Astrocyte of the spinal cord (primary cell): ENCODE measurements at regions not wholly inside any gene's neighbourhood (a gene's known extent, or its start where the extent isn't known, plus 50 kb on each side); places are given as distances from the start of the nearest gene placed in this dataset.

Experiments
- DNase-seq: peaks from one replicate; pipeline ENCODE4 v3.0.0; 2011; ENCODE audit warnings: low read depth, low spot score
- H3K4me3 ChIP-seq: 2 replicates; pipeline ENCODE4 v1.5.1; 2011; ENCODE audit warnings: low read depth, mild to moderate bottlenecking, low read length, moderate library complexity
- in situ Hi-C: cut with HindIII; loops from 2 replicates; pipeline ENCODE4 v1.10.0; 2017; ENCODE audit warnings: low sequenced_read_pairs
- TF ChIP-seq, protein P1 (sequence below): IDR thresholded peaks from 2 replicates; pipeline ENCODE4 v1.5.1; 2012; ENCODE audit warnings: low read depth, mild to moderate bottlenecking, low read length, inconsistent platforms

DNA sequence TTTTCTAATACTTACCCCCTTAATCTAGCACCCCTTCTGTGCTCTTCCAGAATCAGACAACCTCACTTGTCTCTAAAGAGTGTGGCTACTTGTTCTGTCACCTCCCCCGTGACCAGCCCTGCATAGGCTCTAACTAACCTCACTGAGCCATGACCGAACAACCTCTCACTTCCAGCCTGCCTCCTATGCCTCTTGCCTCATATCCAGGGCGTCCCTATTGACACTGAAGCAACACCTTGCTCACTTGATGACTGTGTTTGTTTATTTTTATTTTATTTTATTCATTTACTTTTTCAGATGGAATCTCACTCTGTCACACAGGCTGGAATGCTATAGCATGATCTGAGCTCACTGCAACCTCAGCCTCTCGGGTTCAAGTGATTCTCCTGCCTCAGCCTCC lies 235.1 kb upstream of the B3GALT2 start:
- TF ChIP-seq, protein P1, sequence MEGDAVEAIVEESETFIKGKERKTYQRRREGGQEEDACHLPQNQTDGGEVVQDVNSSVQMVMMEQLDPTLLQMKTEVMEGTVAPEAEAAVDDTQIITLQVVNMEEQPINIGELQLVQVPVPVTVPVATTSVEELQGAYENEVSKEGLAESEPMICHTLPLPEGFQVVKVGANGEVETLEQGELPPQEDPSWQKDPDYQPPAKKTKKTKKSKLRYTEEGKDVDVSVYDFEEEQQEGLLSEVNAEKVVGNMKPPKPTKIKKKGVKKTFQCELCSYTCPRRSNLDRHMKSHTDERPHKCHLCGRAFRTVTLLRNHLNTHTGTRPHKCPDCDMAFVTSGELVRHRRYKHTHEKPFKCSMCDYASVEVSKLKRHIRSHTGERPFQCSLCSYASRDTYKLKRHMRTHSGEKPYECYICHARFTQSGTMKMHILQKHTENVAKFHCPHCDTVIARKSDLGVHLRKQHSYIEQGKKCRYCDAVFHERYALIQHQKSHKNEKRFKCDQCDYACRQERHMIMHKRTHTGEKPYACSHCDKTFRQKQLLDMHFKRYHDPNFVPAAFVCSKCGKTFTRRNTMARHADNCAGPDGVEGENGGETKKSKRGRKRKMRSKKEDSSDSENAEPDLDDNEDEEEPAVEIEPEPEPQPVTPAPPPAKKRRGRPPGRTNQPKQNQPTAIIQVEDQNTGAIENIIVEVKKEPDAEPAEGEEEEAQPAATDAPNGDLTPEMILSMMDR: no peak
- DNase-seq: no peak
- in situ Hi-C loops: no loop called here
- H3K4me3 ChIP-seq: no peak overlapping the region

DNA sequence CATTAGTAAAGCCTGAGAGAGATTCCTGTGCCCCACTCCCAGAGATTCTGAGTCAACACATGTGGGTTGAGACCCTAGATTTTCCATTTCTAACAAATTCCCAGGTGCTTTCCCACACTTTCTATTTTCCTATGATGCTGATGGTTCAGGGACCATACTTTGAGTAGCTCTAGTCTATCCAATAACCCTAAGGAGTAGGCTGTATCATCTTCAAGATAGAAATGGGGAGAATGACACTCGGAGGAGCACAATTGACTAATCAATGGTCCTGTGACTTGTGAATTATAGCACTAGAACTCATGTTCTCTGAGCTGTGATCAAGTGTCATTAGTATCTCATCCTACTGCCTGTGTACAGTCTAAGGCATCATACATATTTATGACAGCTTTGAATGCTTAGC lies 232.9 kb upstream of the B3GALT2 start:
- in situ Hi-C loops: no loop called here
- H3K4me3 ChIP-seq: no peak overlapping the region
- TF ChIP-seq, protein P1: no peak
- no peak for DNase-seq

DNA sequence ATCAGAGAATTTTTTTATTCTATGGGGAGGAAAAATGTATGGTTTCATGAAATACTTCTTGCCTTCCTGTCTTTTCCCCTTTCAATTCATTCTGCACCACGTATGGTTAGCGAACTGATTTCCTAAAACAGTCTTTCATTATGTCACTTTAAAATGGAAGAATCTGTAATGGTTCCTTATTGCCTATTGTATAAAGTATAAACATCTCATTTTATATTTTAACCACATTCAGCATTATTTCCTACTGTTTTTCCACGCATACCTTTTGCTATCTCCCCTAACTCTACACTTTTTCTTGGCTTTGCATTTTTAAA lies 232.3 kb upstream of the B3GALT2 start:
- DNase-seq: no peak
- TF ChIP-seq, protein P1: no peak
- H3K4me3 ChIP-seq: no peak overlapping the region
- in situ Hi-C loops: no loop called here

DNA sequence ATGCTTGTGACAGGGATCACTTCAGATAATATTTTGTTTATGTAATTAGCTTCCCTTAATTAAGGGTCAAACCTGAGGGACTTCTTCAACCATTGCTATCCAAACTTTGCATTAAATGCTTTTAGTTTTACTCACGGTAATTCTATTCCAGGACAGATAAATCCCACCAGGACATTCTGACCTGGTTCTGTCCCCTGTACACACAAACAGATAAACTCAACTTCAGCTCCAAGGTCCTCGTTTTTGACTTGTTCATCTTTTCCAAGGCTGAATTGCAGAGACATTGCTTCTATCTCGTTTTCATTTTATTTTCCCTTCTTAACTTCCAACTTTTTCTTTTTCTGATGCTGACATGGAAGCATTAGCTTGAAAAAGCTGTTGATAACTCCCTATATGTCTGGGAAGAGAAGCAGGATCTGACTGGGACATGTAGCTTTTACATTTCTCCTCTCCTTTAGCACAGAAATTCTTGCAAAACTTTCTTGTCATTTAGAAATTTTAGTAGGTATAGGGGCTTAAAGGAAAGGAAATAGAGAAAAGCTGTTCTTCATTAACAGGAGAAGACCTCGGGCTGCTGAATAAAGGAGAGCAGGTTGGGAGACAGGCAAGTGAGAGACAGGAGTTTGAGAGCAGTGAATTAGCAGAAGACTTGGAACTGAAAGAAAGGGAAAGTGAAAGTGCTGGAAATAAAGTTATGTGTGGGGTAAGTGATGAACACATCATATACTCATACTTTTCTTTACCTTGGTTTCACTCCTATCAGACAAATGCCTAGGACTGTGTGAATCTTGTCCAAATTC lies 231.7 kb upstream of the B3GALT2 start:
- TF ChIP-seq, protein P1: no peak
- no peak overlapping the region for H3K4me3 ChIP-seq
- peak; percentile 61 for DNase-seq
- in situ Hi-C loops: no loop called here

DNA sequence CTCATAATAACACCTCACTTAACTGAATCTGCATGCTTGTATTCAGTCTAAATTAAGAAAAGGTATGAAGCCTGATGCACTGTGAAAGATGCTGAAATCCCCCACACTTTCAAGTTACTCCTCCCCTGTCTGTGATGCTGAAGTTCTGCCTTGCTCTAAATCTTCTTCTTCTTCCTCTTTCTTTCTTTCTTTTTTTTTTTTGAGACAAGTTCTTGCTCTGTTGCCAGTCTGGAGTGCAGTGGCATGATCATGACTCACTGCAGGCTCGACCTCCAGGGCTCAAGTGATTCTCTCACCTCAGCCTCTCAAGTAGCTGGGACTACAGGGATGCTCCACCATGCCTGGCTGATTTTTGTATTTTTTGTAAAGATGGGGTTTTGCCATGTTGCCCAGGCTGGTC lies 231.0 kb upstream of the B3GALT2 start:
- DNase-seq: no peak
- in situ Hi-C loops: no loop called here
- TF ChIP-seq, protein P1: no peak
- H3K4me3 ChIP-seq: no peak overlapping the region

DNA sequence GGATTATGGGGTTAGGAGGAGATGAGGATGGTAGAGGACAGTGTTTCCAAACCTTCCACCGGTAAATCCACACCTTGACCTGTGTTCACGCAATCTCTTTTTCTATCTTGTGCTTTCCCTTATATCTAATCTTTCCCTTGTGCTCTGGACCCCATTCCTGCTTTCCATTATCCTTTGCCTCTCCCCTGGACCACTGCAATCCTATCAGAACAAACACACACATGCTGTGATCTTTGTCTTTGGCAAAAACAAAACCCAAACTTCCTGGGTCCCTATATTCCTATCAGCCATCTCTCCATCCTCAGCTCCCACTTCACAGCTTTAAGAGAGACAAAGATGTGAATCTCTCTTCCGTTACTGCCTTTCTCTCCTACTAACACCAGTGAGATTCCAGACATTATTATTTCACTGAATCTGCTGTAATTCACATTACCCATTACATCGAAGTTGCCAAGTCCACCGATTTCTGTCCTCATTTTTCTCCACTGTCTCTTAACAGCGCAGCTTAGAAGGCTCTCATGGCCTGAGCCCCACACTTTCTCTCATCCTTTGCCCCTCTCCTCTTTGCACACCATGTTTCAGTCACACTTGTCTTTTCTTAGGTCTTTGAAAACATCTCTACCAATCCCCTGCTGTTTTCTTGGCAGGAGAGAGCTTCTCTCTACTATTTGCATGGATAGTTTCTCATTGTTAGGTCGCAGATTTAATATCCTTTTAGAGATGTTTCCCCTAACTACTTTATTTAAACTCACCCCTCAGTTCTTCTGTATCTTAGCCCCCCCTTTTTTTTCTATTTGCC lies 230.0 kb upstream of the B3GALT2 start:
- H3K4me3 ChIP-seq: no peak overlapping the region
- no peak for DNase-seq
- TF ChIP-seq, protein P1: no peak
- in situ Hi-C loops: no loop called here
